GM12892 (cell line): ENCODE measurements at regions not wholly inside any gene's neighbourhood (a gene's known extent, or its start where the extent isn't known, plus 50 kb on each side); places are given as distances from the start of the nearest gene placed in this dataset.

Experiments used
- POLR2A ChIP-seq: IDR thresholded peaks from 2 replicates; pipeline ENCODE4 v1.6.1; 2011; ENCODE audit warnings: low read depth, low read length, control low read depth
- POLR2AphosphoS5 ChIP-seq: IDR thresholded peaks from 2 replicates; pipeline ENCODE4 v1.6.1; 2011; ENCODE audit warnings: low read depth, low read length, control low read depth
- TAF1 ChIP-seq: IDR thresholded peaks from 2 replicates; pipeline ENCODE4 v1.6.1; 2011; ENCODE audit warnings: low read depth, mild to moderate bottlenecking, control low read depth, low read length, borderline replicate concordance

DNA sequence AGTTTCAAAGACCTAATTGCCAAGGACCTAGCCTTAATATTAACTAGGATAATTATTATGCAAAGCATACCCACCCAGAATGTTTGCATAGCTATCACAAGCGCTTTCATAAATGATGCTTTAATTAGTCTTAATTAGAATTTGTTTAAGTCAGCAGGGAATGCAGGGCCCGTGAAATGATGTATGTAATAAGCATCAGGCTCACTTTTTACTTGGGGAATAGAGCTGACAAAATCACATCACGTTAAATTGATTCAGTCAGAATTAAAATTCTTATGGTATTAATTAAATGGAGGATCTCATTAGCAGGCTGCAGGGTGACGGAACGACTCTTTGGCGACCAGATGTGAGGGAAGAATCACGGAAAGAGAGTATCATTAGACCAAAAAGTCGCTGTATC, 264.5 kb downstream of the GPD2 start:
- no peak for TF ChIP-seq POLR2AphosphoS5
- TF ChIP-seq POLR2A = no peak
- TF ChIP-seq TAF1 = no peak
